ENCODE measurements at regions not wholly inside any gene's neighbourhood (a gene's known extent, or its start where the extent isn't known, plus 50 kb on each side); places are given as distances from the start of the nearest gene placed in this dataset.

- no peaks in the 10 kb centered on the region for H3K36me3 ChIP-seq
- H3K27me3 ChIP-seq = peaks cover 10% of the 10 kb centered on the region; the same call in 1 of the 2 replicates
- no peak overlapping the region for H3K9ac ChIP-seq
- no peak overlapping the region for H3K27ac ChIP-seq
- H4K20me1 ChIP-seq = no peaks in the 10 kb centered on the region
- peak overlapping the region; percentile 86 for H3K4me2 ChIP-seq
- no peaks in the 10 kb centered on the region for H3K9me3 ChIP-seq
- H3K4me3 ChIP-seq = no peak overlapping the region
- no peak for TF ChIP-seq Cebpa-rat (IDR thresholded peaks at IDR 0.05)
- peaks cover 69% of the 10 kb centered on the region for H3K4me1 ChIP-seq
Measured at GRCh38 chr18:79626905-79627749, 52.5 kb upstream of the CTDP1 start.

GRCh38 chr18:79627750-79628294 lies 51.8 kb upstream of the CTDP1 start:
- H3K36me3 ChIP-seq = no peaks in the 10 kb centered on the region
- H4K20me1 ChIP-seq = no peaks in the 10 kb centered on the region
- peaks cover 69% of the 10 kb centered on the region for H3K4me1 ChIP-seq
- H3K4me3 ChIP-seq = no peak overlapping the region
- TF ChIP-seq Cebpa-rat (IDR thresholded peaks at IDR 0.05) = no peak
- H3K27me3 ChIP-seq = peaks cover 10% of the 10 kb centered on the region; the same call in 1 of the 2 replicates
- no peak overlapping the region for H3K27ac ChIP-seq
- no peak overlapping the region for H3K9ac ChIP-seq
- no peaks in the 10 kb centered on the region for H3K9me3 ChIP-seq
- peak overlapping the region; percentile 86; the same call in 1 of the 2 replicates for H3K4me2 ChIP-seq

- peaks cover 10% of the 10 kb centered on the region; the same call in 1 of the 2 replicates for H3K27me3 ChIP-seq
- peak overlapping the region; percentile 22; the same call in 1 of the 2 replicates for H3K4me2 ChIP-seq
- no peak overlapping the region for H3K27ac ChIP-seq
- H3K9ac ChIP-seq = no peak overlapping the region
- no peak for TF ChIP-seq Cebpa-rat (IDR thresholded peaks at IDR 0.05)
- H4K20me1 ChIP-seq = no peaks in the 10 kb centered on the region
- no peak overlapping the region for H3K4me3 ChIP-seq
- H3K4me1 ChIP-seq = peaks cover 62% of the 10 kb centered on the region
- H3K36me3 ChIP-seq = no peaks in the 10 kb centered on the region
- no peaks in the 10 kb centered on the region for H3K9me3 ChIP-seq
Measured at GRCh38 chr18:79628416-79629248, 51.0 kb upstream of the CTDP1 start.

GRCh38 chr18:79629249-79629558 lies 50.4 kb upstream of the CTDP1 start:
- Histone ChIP-seq H4K20me1 (no peaks in the 10 kb centered on the region), H3K4me3 (no peak overlapping the region), H3K36me3 (no peaks in the 10 kb centered on the region), H3K9me3 (no peaks in the 10 kb centered on the region), H3K27ac (no peak overlapping the region), H3K4me1 (peaks cover 56% of the 10 kb centered on the region), H3K4me2 (no peak overlapping the region), H3K27me3 (peaks cover 10% of the 10 kb centered on the region; the same call in 1 of the 2 replicates), H3K9ac (no peak overlapping the region)
- TF ChIP-seq Cebpa-rat (IDR thresholded peaks at IDR 0.05) = no peak

- H3K4me1 ChIP-seq = peaks cover 52% of the 10 kb centered on the region
- TF ChIP-seq Cebpa-rat (IDR thresholded peaks at IDR 0.05) = no peak
- no peak overlapping the region for H3K4me2 ChIP-seq
- no peak overlapping the region for H3K4me3 ChIP-seq
- peaks cover 10% of the 10 kb centered on the region; the same call in 1 of the 2 replicates for H3K27me3 ChIP-seq
- no peaks in the 10 kb centered on the region for H4K20me1 ChIP-seq
- H3K36me3 ChIP-seq = no peaks in the 10 kb centered on the region
- H3K9ac ChIP-seq = no peak overlapping the region
- H3K27ac ChIP-seq = no peak overlapping the region
- H3K9me3 ChIP-seq = no peaks in the 10 kb centered on the region
Measured at GRCh38 chr18:79629606-79630005, 50.0 kb upstream of the CTDP1 start.

All from BLaER1 (cell line).